CD4-positive, alpha-beta T cell treated with Interleukin-12 subunit alpha and Interleukin-12 subunit beta, for 1 hour (primary cell): ENCODE measurements at regions not wholly inside any gene's neighbourhood (a gene's known extent, or its start where the extent isn't known, plus 50 kb on each side); places are given as distances from the start of the nearest gene placed in this dataset.

ENCODE experiments used
- DNase-seq: peaks from one replicate; pipeline ENCODE4 v3.0.0-alpha.2; 2020

GRCh38 chr20:22354647-22355046, 229.7 kb downstream of the FOXA2 start:
- DNase-seq = no peak

- no peak for DNase-seq
Observed at GRCh38 chr20:22353586-22353985, 230.8 kb downstream of the FOXA2 start.

GRCh38 chr20:22352019-22352418, 232.4 kb downstream of the FOXA2 start:
- no peak for DNase-seq

- no peak for DNase-seq
Observed at GRCh38 chr20:22350624-22351023, 233.7 kb downstream of the FOXA2 start.

GRCh38 chr20:22348010-22348409, 236.4 kb downstream of the FOXA2 start:
- no peak for DNase-seq

- no peak for DNase-seq
Observed at GRCh38 chr20:22346716-22347115, 237.7 kb downstream of the FOXA2 start.

- DNase-seq = no peak
Observed at GRCh38 chr20:22343612-22344011, 240.8 kb downstream of the FOXA2 start.

- no peak for DNase-seq
Observed at GRCh38 chr20:22342410-22342809, 242.0 kb downstream of the FOXA2 start.

GRCh38 chr20:22341508-22341907, 242.9 kb downstream of the FOXA2 start:
- no peak for DNase-seq

- DNase-seq = no peak
Observed at GRCh38 chr20:22339946-22340345, 244.4 kb downstream of the FOXA2 start.

- DNase-seq = peak; percentile 26
Observed at GRCh38 chr20:22339091-22339881, 245.1 kb downstream of the FOXA2 start.

GRCh38 chr20:22338140-22338708, 246.1 kb downstream of the FOXA2 start:
- DNase-seq = no peak

GRCh38 chr20:22335210-22335609, 249.2 kb downstream of the FOXA2 start:
- DNase-seq = no peak

GRCh38 chr20:22333885-22334545, 250.4 kb downstream of the FOXA2 start:
- peak; percentile 20 for DNase-seq

GRCh38 chr20:22324505-22324904, 259.9 kb downstream of the FOXA2 start:
- no peak for DNase-seq

GRCh38 chr20:22322513-22322912, 261.9 kb downstream of the FOXA2 start:
- no peak for DNase-seq

GRCh38 chr20:22321191-22321590, 263.2 kb downstream of the FOXA2 start:
- DNase-seq = no peak

- DNase-seq = no peak
Observed at GRCh38 chr20:22320245-22320915, 264.0 kb downstream of the FOXA2 start.

GRCh38 chr20:22315771-22316170, 268.6 kb downstream of the FOXA2 start:
- DNase-seq = no peak

GRCh38 chr20:22315073-22315472, 269.3 kb downstream of the FOXA2 start:
- DNase-seq = no peak

GRCh38 chr20:22312744-22313346, 271.5 kb downstream of the FOXA2 start:
- DNase-seq = no peak

- no peak for DNase-seq
Observed at GRCh38 chr20:22308934-22309333, 275.4 kb downstream of the FOXA2 start.

GRCh38 chr20:22307409-22307808, 277.0 kb downstream of the FOXA2 start:
- no peak for DNase-seq
